Activated naive CD8-positive, alpha-beta T cell treated with anti-CD3 and anti-CD28 coated beads, Interleukin-2, amount 50 U/mL, for 24 hours (primary cell): ENCODE measurements at regions not wholly inside any gene's neighbourhood (a gene's known extent, or its start where the extent isn't known, plus 50 kb on each side); places are given as distances from the start of the nearest gene placed in this dataset.
A peak's percentile ranks its signal among the peaks of the same experiment; 100 is the strongest.
"Not testable (repeated sequence)": the region's sequence is repeated elsewhere in the genome, so short reads cannot be mapped to it uniquely, and the experiment has no call there.

ENCODE experiments used
- ATAC-seq: fragments of 150-1000 bp; cut with Tn5 transposase; one replicate; pipeline ENCODE4 v1.10.0; 2021
- DNase-seq: peaks from one replicate; pipeline ENCODE4 v3.0.0; 2021
- H3K27ac Mint-ChIP-seq: one replicate; pipeline ENCODE4 v1.8.0; 2021; ENCODE audit warnings: mild to moderate bottlenecking, mixed read lengths
- H3K27me3 Mint-ChIP-seq: one replicate; pipeline ENCODE4 v1.8.0; 2021; ENCODE audit warnings: mixed read lengths
- H3K36me3 Mint-ChIP-seq: one replicate; pipeline ENCODE4 v1.8.0; 2021; ENCODE audit warnings: low read depth, mixed read lengths
- H3K4me1 Mint-ChIP-seq: one replicate; pipeline ENCODE4 v1.8.0; 2021; ENCODE audit warnings: mixed read lengths
- H3K4me3 Mint-ChIP-seq: one replicate; pipeline ENCODE4 v1.8.0; 2021; ENCODE audit warnings: mild to moderate bottlenecking, moderate library complexity, mixed read lengths
- H3K9me3 Mint-ChIP-seq: one replicate; pipeline ENCODE4 v1.8.0; 2021; ENCODE audit warnings: mixed read lengths

GRCh38 chr18:38851526-38851925, 1285.9 kb upstream of the CELF4 start:
- Mint-ChIP-seq H3K9me3 (no peaks in the 10 kb centered on the region), H3K27me3 (no peaks in the 10 kb centered on the region), H3K4me3 (no peak overlapping the region), H3K36me3 (no peaks in the 10 kb centered on the region), H3K27ac (no peak overlapping the region), H3K4me1 (no peaks in the 10 kb centered on the region)
- ATAC-seq, result no peak
- no peak for DNase-seq

- DNase-seq, result no peak
These were observed 1281.7 kb upstream of the CELF4 start for GRCh38 chr18:38847326-38847725.

GRCh38 chr18:38843291-38843690, 1277.7 kb upstream of the CELF4 start:
- Mint-ChIP-seq H3K36me3 (no peaks in the 10 kb centered on the region), H3K27ac (no peak overlapping the region), H3K4me1 (no peaks in the 10 kb centered on the region), H3K27me3 (no peaks in the 10 kb centered on the region), H3K9me3 (no peaks in the 10 kb centered on the region), H3K4me3 (no peak overlapping the region)
- ATAC-seq (no peak), DNase-seq (no peak)

More at GRCh38 chr18:38847326-38847725, 1281.7 kb upstream of the CELF4 start:
- no peaks in the 10 kb centered on the region for H3K36me3 Mint-ChIP-seq
- H3K4me1 Mint-ChIP-seq, result no peaks in the 10 kb centered on the region
- H3K27ac Mint-ChIP-seq, result no peak overlapping the region
- no peak for ATAC-seq
- no peaks in the 10 kb centered on the region for H3K9me3 Mint-ChIP-seq
- no peaks in the 10 kb centered on the region for H3K27me3 Mint-ChIP-seq
- H3K4me3 Mint-ChIP-seq, result no peak overlapping the region

- H3K36me3 Mint-ChIP-seq, result no peaks in the 10 kb centered on the region
- peaks cover 4% of the 10 kb centered on the region for H3K9me3 Mint-ChIP-seq
- DNase-seq (no peak), ATAC-seq (no peak)
- H3K4me1 Mint-ChIP-seq, result no peaks in the 10 kb centered on the region
- no peak overlapping the region for H3K4me3 Mint-ChIP-seq
- no peak overlapping the region for H3K27ac Mint-ChIP-seq
- no peaks in the 10 kb centered on the region for H3K27me3 Mint-ChIP-seq
These were observed 1260.6 kb upstream of the CELF4 start for GRCh38 chr18:38826247-38826646.

- no peak overlapping the region for H3K4me3 Mint-ChIP-seq
These were observed 1245.6 kb upstream of the CELF4 start for GRCh38 chr18:38811209-38811608.

GRCh38 chr18:38810789-38811188, 1245.2 kb upstream of the CELF4 start:
- no peak overlapping the region for H3K27ac Mint-ChIP-seq

More at GRCh38 chr18:38811209-38811608, 1245.6 kb upstream of the CELF4 start:
- Mint-ChIP-seq H3K4me1 (no peaks in the 10 kb centered on the region), H3K36me3 (no peaks in the 10 kb centered on the region), H3K9me3 (no peaks in the 10 kb centered on the region), H3K27ac (no peak overlapping the region), H3K27me3 (no peaks in the 10 kb centered on the region)
- DNase-seq (no peak), ATAC-seq (no peak)

GRCh38 chr18:38807915-38808314, 1242.3 kb upstream of the CELF4 start:
- Mint-ChIP-seq H3K4me1 (no peaks in the 10 kb centered on the region), H3K9me3 (no peaks in the 10 kb centered on the region), H3K27ac (no peak overlapping the region), H3K4me3 (no peak overlapping the region), H3K36me3 (no peaks in the 10 kb centered on the region), H3K27me3 (no peaks in the 10 kb centered on the region)
- no peak for DNase-seq
- no peak for ATAC-seq

More at GRCh38 chr18:38810789-38811188, 1245.2 kb upstream of the CELF4 start:
- Mint-ChIP-seq H3K36me3 (no peaks in the 10 kb centered on the region), H3K27me3 (no peaks in the 10 kb centered on the region), H3K4me3 (no peak overlapping the region), H3K4me1 (no peaks in the 10 kb centered on the region), H3K9me3 (no peaks in the 10 kb centered on the region)
- DNase-seq (no peak), ATAC-seq (no peak)

GRCh38 chr18:38805256-38805655, 1239.7 kb upstream of the CELF4 start:
- Mint-ChIP-seq H3K9me3 (peaks cover 5% of the 10 kb centered on the region), H3K36me3 (no peaks in the 10 kb centered on the region)
- no peak for DNase-seq

GRCh38 chr18:38801640-38802039, 1236.0 kb upstream of the CELF4 start:
- H3K36me3 Mint-ChIP-seq, result no peaks in the 10 kb centered on the region
- DNase-seq (no peak), ATAC-seq (no peak)
- H3K4me1 Mint-ChIP-seq, result no peaks in the 10 kb centered on the region
- H3K9me3 Mint-ChIP-seq, result peaks cover 18% of the 10 kb centered on the region
- H3K27me3 Mint-ChIP-seq, result no peaks in the 10 kb centered on the region
- no peak overlapping the region for H3K27ac Mint-ChIP-seq
- H3K4me3 Mint-ChIP-seq, result no peak overlapping the region

More at GRCh38 chr18:38805256-38805655, 1239.7 kb upstream of the CELF4 start:
- Mint-ChIP-seq H3K4me3 (no peak overlapping the region), H3K27me3 (no peaks in the 10 kb centered on the region), H3K4me1 (no peaks in the 10 kb centered on the region), H3K27ac (no peak overlapping the region)
- ATAC-seq, result no peak

- Mint-ChIP-seq H3K36me3 (no peaks in the 10 kb centered on the region), H3K4me3 (no peak overlapping the region)
These were observed 1231.2 kb upstream of the CELF4 start for GRCh38 chr18:38796762-38797161.

GRCh38 chr18:38792731-38793130, 1227.1 kb upstream of the CELF4 start:
- Mint-ChIP-seq H3K27ac (no peak overlapping the region), H3K4me3 (no peak overlapping the region), H3K36me3 (no peaks in the 10 kb centered on the region), H3K4me1 (no peaks in the 10 kb centered on the region), H3K27me3 (no peaks in the 10 kb centered on the region), H3K9me3 (peaks cover 2% of the 10 kb centered on the region)
- DNase-seq, result no peak
- no peak for ATAC-seq

More at GRCh38 chr18:38796762-38797161, 1231.2 kb upstream of the CELF4 start:
- Mint-ChIP-seq H3K9me3 (peaks cover 18% of the 10 kb centered on the region), H3K27ac (no peak overlapping the region), H3K4me1 (no peaks in the 10 kb centered on the region), H3K27me3 (no peaks in the 10 kb centered on the region)
- DNase-seq (no peak), ATAC-seq (no peak)

GRCh38 chr18:38790786-38791185, 1225.2 kb upstream of the CELF4 start:
- H3K4me3 Mint-ChIP-seq, result no peak overlapping the region

GRCh38 chr18:38790303-38790702, 1224.7 kb upstream of the CELF4 start:
- no peaks in the 10 kb centered on the region for H3K36me3 Mint-ChIP-seq
- DNase-seq, result peak; percentile 2
- H3K27ac Mint-ChIP-seq, result no peak overlapping the region
- no peak overlapping the region for H3K4me3 Mint-ChIP-seq
- no peaks in the 10 kb centered on the region for H3K4me1 Mint-ChIP-seq
- H3K9me3 Mint-ChIP-seq, result peaks cover 4% of the 10 kb centered on the region
- no peak for ATAC-seq
- no peaks in the 10 kb centered on the region for H3K27me3 Mint-ChIP-seq

More at GRCh38 chr18:38790786-38791185, 1225.2 kb upstream of the CELF4 start:
- no peak for ATAC-seq
- H3K9me3 Mint-ChIP-seq, result peaks cover 4% of the 10 kb centered on the region
- DNase-seq, result no peak
- no peaks in the 10 kb centered on the region for H3K4me1 Mint-ChIP-seq
- H3K36me3 Mint-ChIP-seq, result no peaks in the 10 kb centered on the region
- H3K27ac Mint-ChIP-seq, result no peak overlapping the region
- no peaks in the 10 kb centered on the region for H3K27me3 Mint-ChIP-seq

GRCh38 chr18:38789141-38789540, 1223.5 kb upstream of the CELF4 start:
- H3K27me3 Mint-ChIP-seq, result no peaks in the 10 kb centered on the region

GRCh38 chr18:38786906-38787305, 1221.3 kb upstream of the CELF4 start:
- Mint-ChIP-seq H3K27me3 (no peaks in the 10 kb centered on the region), H3K27ac (no peak overlapping the region), H3K4me1 (no peaks in the 10 kb centered on the region), H3K4me3 (no peak overlapping the region), H3K36me3 (no peaks in the 10 kb centered on the region), H3K9me3 (peaks cover 18% of the 10 kb centered on the region)
- ATAC-seq (no peak), DNase-seq (no peak)

More at GRCh38 chr18:38789141-38789540, 1223.5 kb upstream of the CELF4 start:
- Mint-ChIP-seq H3K36me3 (no peaks in the 10 kb centered on the region), H3K4me1 (no peaks in the 10 kb centered on the region), H3K4me3 (no peak overlapping the region), H3K9me3 (peaks cover 7% of the 10 kb centered on the region), H3K27ac (no peak overlapping the region)
- DNase-seq, result no peak
- no peak for ATAC-seq

GRCh38 chr18:38771620-38772019, 1206.0 kb upstream of the CELF4 start:
- ATAC-seq, H3K4me3 Mint-ChIP-seq, H3K36me3 Mint-ChIP-seq, H3K27me3 Mint-ChIP-seq, H3K27ac Mint-ChIP-seq, DNase-seq, H3K4me1 Mint-ChIP-seq: not testable (repeated sequence)
- H3K9me3 Mint-ChIP-seq, result peaks cover 35% of the 10 kb centered on the region
